OCI-LY7 (cell line): ENCODE measurements at regions not wholly inside any gene's neighbourhood (a gene's known extent, or its start where the extent isn't known, plus 50 kb on each side); places are given as distances from the start of the nearest gene placed in this dataset.

Experiments
- EZH2phosphoT487 ChIP-seq: fragments of 200-600 bp; sonication (generic); IDR thresholded peaks from 2 replicates; pipeline ENCODE4 v1.6.1; 2018; ENCODE audit warnings: low read depth, borderline replicate concordance, mild to moderate bottlenecking, mixed run types, antibody characterized with exemption, low read length, moderate library complexity, mixed read lengths
- TF ChIP-seq, protein P1 (sequence below): fragments of 200-600 bp; sonication (generic); conservative IDR thresholded peaks from 2 replicates; pipeline ENCODE4 v1.5.1; 2014; ENCODE audit warnings: mild to moderate bottlenecking, antibody characterized with exemption, low read length, moderate library complexity, mixed read lengths

DNA sequence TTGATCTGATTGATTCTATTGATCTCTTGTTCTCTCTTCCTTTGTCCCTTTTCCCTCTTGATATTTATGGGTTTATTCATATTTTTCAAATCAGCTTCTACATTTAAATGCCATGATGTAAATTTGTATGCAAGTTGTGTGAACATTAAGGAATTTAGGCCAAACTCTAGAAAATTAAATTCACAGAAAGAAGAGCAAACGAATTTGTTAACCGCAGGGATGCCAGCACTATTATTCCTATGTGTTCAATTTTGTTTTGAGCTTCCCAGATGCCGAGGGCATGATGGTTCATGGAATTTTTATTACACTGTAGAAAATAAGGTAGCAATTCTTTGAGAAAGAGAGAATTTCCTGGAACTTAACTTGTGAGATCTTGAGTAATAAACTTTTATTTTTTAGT lies 220.9 kb downstream of the BUB3 start:
- no peak for TF ChIP-seq EZH2phosphoT487
- TF ChIP-seq, protein P1, sequence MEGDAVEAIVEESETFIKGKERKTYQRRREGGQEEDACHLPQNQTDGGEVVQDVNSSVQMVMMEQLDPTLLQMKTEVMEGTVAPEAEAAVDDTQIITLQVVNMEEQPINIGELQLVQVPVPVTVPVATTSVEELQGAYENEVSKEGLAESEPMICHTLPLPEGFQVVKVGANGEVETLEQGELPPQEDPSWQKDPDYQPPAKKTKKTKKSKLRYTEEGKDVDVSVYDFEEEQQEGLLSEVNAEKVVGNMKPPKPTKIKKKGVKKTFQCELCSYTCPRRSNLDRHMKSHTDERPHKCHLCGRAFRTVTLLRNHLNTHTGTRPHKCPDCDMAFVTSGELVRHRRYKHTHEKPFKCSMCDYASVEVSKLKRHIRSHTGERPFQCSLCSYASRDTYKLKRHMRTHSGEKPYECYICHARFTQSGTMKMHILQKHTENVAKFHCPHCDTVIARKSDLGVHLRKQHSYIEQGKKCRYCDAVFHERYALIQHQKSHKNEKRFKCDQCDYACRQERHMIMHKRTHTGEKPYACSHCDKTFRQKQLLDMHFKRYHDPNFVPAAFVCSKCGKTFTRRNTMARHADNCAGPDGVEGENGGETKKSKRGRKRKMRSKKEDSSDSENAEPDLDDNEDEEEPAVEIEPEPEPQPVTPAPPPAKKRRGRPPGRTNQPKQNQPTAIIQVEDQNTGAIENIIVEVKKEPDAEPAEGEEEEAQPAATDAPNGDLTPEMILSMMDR: no peak
